H1 (cell line): ENCODE measurements at regions not wholly inside any gene's neighbourhood (a gene's known extent, or its start where the extent isn't known, plus 50 kb on each side); places are given as distances from the start of the nearest gene placed in this dataset.
"Not testable (repeated sequence)": the region's sequence is repeated elsewhere in the genome, so short reads cannot be mapped to it uniquely, and the experiment has no call there.

ENCODE experiments used
- CTCF ChIA-PET: fragments of 300-600 bp; sonication (Branson Sonifier 250); formaldehyde crosslinking; loops from one replicate; lab custom pipeline; 2021; ENCODE audit not compliant: partially characterized antibody; lab: Charles Lee
- POLR2A ChIA-PET: fragments of 300-600 bp; sonication (Branson Sonifier 250); formaldehyde crosslinking; loops from one replicate; lab custom pipeline; 2021; ENCODE audit warnings: inconsistent platforms; ENCODE audit not compliant: partially characterized antibody; lab: Charles Lee
- DNase-seq, 2 experiments: peaks; one replicate each; pipeline versions ENCODE4 v3.0.0 to v3.0.0-alpha.2; 2010 to 2022; ENCODE audit warnings: low spot score in 2 of 2, low read depth in 1 of 2, mixed read lengths in 1 of 2
- FAIRE-seq: peaks from 2 replicates; lab custom pipeline; 2011; peaks lifted over from hg19 to GRCh38; lab: Jason Lieb, UNC
- H2AFZ ChIP-seq: 2 replicates; pipeline ENCODE4 v1.8.1; 2012; ENCODE audit warnings: low read length, inconsistent platforms
- H2AK5ac ChIP-seq: 2 replicates; pipeline ENCODE4 v1.6.1; 2013; ENCODE audit warnings: low read depth, low read length
- H2BK120ac ChIP-seq: replicated peaks from 2 replicates; pipeline ENCODE3; 2013; ENCODE audit warnings: low read depth, low read length, inconsistent platforms
- H2BK12ac ChIP-seq: 2 replicates; pipeline ENCODE4 v1.6.1; 2013; ENCODE audit warnings: low read depth, low read length
- H2BK15ac ChIP-seq: 2 replicates; pipeline ENCODE4 v1.6.1; 2013; ENCODE audit warnings: low read length
- H2BK20ac ChIP-seq: 2 replicates; pipeline ENCODE4 v1.6.1; 2013; ENCODE audit warnings: low read length
- H2BK5ac ChIP-seq: 2 replicates; pipeline ENCODE4 v1.6.1; 2013; ENCODE audit warnings: low read depth, low read length
- H3K14ac ChIP-seq: 2 replicates; pipeline ENCODE4 v1.6.1; 2013; ENCODE audit warnings: inconsistent platforms; ENCODE audit not compliant: insufficient read length
- H3K18ac ChIP-seq: 2 replicates; pipeline ENCODE4 v1.6.1; 2013; ENCODE audit warnings: low read length; ENCODE audit errors: extremely low read depth
- H3K23ac ChIP-seq: 2 replicates; pipeline ENCODE4 v1.6.1; 2013; ENCODE audit warnings: inconsistent platforms; ENCODE audit not compliant: insufficient read length
- H3K23me2 ChIP-seq: 2 replicates; pipeline ENCODE4 v1.6.1; 2013; ENCODE audit warnings: low read depth, low read length
- H3K27ac ChIP-seq: 2 replicates; pipeline ENCODE4 v1.6.1; 2011; ENCODE audit warnings: low read depth, low read length, inconsistent platforms
- H3K27me3 ChIP-seq, 4 experiments: replicated peaks in 1 of 4; 1 replicate in 1 of 4; 2 replicates in 3 of 4; pipeline versions ENCODE4 v1.6.1 to v1.8.1; 2011 to 2013; ENCODE audit warnings: low read length in 3 of 4, mild to moderate bottlenecking in 3 of 4, inconsistent platforms in 2 of 4, mixed read lengths in 2 of 4, moderate library complexity in 1 of 4; ENCODE audit not compliant: control insufficient read depth in 3 of 4, insufficient read depth in 3 of 4; ENCODE audit errors: extremely low read depth in 1 of 4
- H3K36me3 ChIP-seq, 4 experiments: 2 replicates each; pipeline versions ENCODE4 v1.6.1 to v1.8.1; 2011 to 2013; ENCODE audit warnings: mild to moderate bottlenecking in 4 of 4, low read length in 3 of 4, moderate library complexity in 2 of 4, control low read depth in 1 of 4, inconsistent platforms in 1 of 4; ENCODE audit not compliant: insufficient read depth in 4 of 4, control insufficient read depth in 2 of 4
- H3K4ac ChIP-seq: replicated peaks from 2 replicates; pipeline ENCODE3; 2013; ENCODE audit warnings: low read length, low read depth, mixed read lengths, inconsistent platforms; ENCODE audit not compliant: insufficient read length
- H3K4me1 ChIP-seq, 4 experiments: replicated peaks in 1 of 4; 1 replicate in 1 of 4; 2 replicates in 3 of 4; pipeline versions ENCODE4 v1.6.1 to v1.8.1; 2011 to 2013; ENCODE audit warnings: low read length in 3 of 4, inconsistent platforms in 2 of 4, mixed read lengths in 1 of 4; ENCODE audit not compliant: insufficient read depth in 4 of 4, control insufficient read depth in 3 of 4
- H3K4me2 ChIP-seq, 2 experiments: 2 replicates each; pipeline versions ENCODE4 v1.6.1 to v1.8.1; 2011 to 2013; ENCODE audit warnings: low read depth in 2 of 2, low read length in 2 of 2, control low read depth in 1 of 2, inconsistent platforms in 1 of 2, mild to moderate bottlenecking in 1 of 2; ENCODE audit not compliant: insufficient read depth in 1 of 2
- H3K4me3 ChIP-seq, 4 experiments: fragments of 200-600, 300-600 bp in 1 of 4; sonication (generic), shearing (Covaris generic), sonication (Bioruptor Twin) in 1 of 4; 2 replicates each; pipeline versions ENCODE4 v1.5.1 to v1.8.1; 2011 to 2016; ENCODE audit warnings: low read length in 4 of 4, low read depth in 3 of 4, control low read depth in 2 of 4, inconsistent platforms in 2 of 4, mild to moderate bottlenecking in 2 of 4, mixed read lengths in 1 of 4, moderate library complexity in 1 of 4; ENCODE audit not compliant: insufficient read depth in 2 of 4; ENCODE audit errors: extremely low read depth in 1 of 4
- H3K56ac ChIP-seq: replicated peaks from 2 replicates; pipeline ENCODE3; 2013; ENCODE audit warnings: low read depth, mild to moderate bottlenecking, mixed read lengths, low read length, inconsistent platforms; ENCODE audit not compliant: insufficient read length
- H3K79me1 ChIP-seq: 2 replicates; pipeline ENCODE4 v1.6.1; 2013; ENCODE audit warnings: low read depth, low read length, control low read depth
- H3K79me2 ChIP-seq, 2 experiments: 2 replicates each; pipeline versions ENCODE4 v1.6.1 to v1.8.1; 2012 to 2013; ENCODE audit warnings: low read length in 2 of 2, mild to moderate bottlenecking in 2 of 2, inconsistent platforms in 1 of 2; ENCODE audit not compliant: insufficient read depth in 2 of 2, control insufficient read depth in 1 of 2
- H3K9ac ChIP-seq, 4 experiments: replicated peaks in 1 of 4; 1 replicate in 1 of 4; 2 replicates in 3 of 4; pipeline versions ENCODE4 v1.6.1 to v1.8.1; 2011 to 2013; ENCODE audit warnings: low read depth in 3 of 4, low read length in 3 of 4, control low read depth in 2 of 4, mild to moderate bottlenecking in 2 of 4, moderate library complexity in 2 of 4, inconsistent platforms in 1 of 4; ENCODE audit errors: extremely low read depth in 1 of 4
- H3K9me3 ChIP-seq, 2 experiments: 2 replicates each; pipeline versions ENCODE4 v1.6.1 to v1.8.1; 2012 to 2013; ENCODE audit warnings: mild to moderate bottlenecking in 2 of 2, moderate library complexity in 2 of 2, control low read depth in 1 of 2, inconsistent platforms in 1 of 2, low read depth in 1 of 2, low read length in 1 of 2, mixed read lengths in 1 of 2; ENCODE audit not compliant: insufficient read depth in 2 of 2
- H4K20me1 ChIP-seq, 2 experiments: replicated peaks in 1 of 2; 2 replicates each; pipeline versions ENCODE3 to v1.8.1; 2011 to 2013; ENCODE audit warnings: inconsistent platforms in 2 of 2, low read length in 2 of 2, mild to moderate bottlenecking in 1 of 2; ENCODE audit not compliant: insufficient read depth in 2 of 2, control insufficient read depth in 1 of 2
- H4K5ac ChIP-seq: 2 replicates; pipeline ENCODE4 v1.6.1; 2013; ENCODE audit warnings: low read length, low read depth, mixed read lengths, inconsistent platforms; ENCODE audit not compliant: insufficient read length
- H4K8ac ChIP-seq: 2 replicates; pipeline ENCODE4 v1.8.0; 2013; ENCODE audit warnings: mild to moderate bottlenecking, moderate library complexity, low read length, inconsistent platforms; ENCODE audit not compliant: insufficient read depth; ENCODE audit errors: extremely low read depth
- H4K91ac ChIP-seq: replicated peaks from 2 replicates; pipeline ENCODE3; 2013; ENCODE audit warnings: low read length, mixed read lengths, inconsistent platforms; ENCODE audit not compliant: insufficient read length
- WGBS, 2 experiments: shearing (Covaris generic) in 1 of 2; methylation state at CpG; one replicate each; pipeline versions ENCODE4 v1.1.6 to v1.1.7; 2013 to 2015; ENCODE audit warnings: low lambda C conversion rate in 2 of 2, mixed read lengths in 2 of 2, inconsistent platforms in 1 of 2, low coverage in 1 of 2, missing lambda C conversion rate in 1 of 2; ENCODE audit not compliant: insufficient replicate concordance in 2 of 2, insufficient coverage in 1 of 2, insufficient read length in 1 of 2; ENCODE audit errors: extremely low coverage in 1 of 2, missing lambda C conversion rate in 1 of 2; 5-methylcytosine and 5-hydroxymethylcytosine counted together

DNA sequence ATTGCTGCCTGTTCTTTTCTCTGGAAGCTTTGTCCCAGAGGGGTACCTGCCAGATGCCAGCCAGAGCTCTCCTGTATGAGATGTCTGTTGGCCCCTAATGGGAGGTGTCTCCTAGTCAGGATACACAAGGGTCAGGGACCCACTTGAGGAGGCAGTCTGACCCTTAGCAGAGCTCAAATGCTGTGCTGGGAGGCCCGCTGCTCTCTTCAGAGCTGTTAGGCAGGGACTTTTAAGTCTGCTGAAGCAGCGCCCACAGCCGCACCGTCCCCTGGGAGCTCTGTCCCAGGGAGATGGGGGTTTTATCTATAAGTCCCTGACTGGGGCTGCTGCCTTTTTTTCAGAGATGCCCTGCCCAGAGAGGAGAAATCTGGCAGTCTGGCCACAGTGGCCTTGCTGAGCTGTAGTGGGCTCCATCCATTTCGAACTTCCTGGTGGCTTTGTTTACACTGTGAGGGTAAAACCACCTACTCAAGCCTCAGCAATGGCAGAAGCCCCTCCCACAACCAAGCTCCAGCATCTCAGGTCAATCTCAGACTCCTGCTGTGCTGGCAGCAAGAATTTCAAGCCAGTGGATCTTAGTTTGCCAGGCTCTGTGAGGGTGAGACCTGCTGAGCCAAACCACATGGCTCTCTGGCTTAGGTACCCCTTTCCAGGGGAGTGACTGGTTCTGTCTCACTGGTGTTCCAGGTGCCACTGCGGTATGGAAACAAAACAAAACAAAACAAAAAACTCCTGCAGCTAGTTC is 134.4 kb upstream of the KCTD3 start:
- H2BK15ac ChIP-seq, H3K23me2 ChIP-seq, H2BK20ac ChIP-seq, H4K8ac ChIP-seq, H3K4me1 ChIP-seq, H4K5ac ChIP-seq, H4K91ac ChIP-seq, FAIRE-seq, H3K23ac ChIP-seq, H3K27me3 ChIP-seq, H3K9me3 ChIP-seq, H3K56ac ChIP-seq, H3K79me1 ChIP-seq, DNase-seq, H2BK12ac ChIP-seq, H3K4me3 ChIP-seq, H3K79me2 ChIP-seq, H4K20me1 ChIP-seq, H3K36me3 ChIP-seq, H2BK120ac ChIP-seq, H2AK5ac ChIP-seq, H3K18ac ChIP-seq, H3K27ac ChIP-seq, POLR2A ChIA-PET, H3K4me2 ChIP-seq, H3K4ac ChIP-seq, H3K14ac ChIP-seq, H3K9ac ChIP-seq: not testable (repeated sequence)
- Histone ChIP-seq H2AFZ (peak overlapping the region; percentile 99), H2BK5ac (0 out of 2 replicates have a peak overlapping the region, but pooled peaks have one; percentile 47)
- 92% methylated on average over 6 of the region's 6 CpGs; no CpG with 5 or more reads in 1 of the 2 experiments for WGBS, 2 experiments
- CTCF ChIA-PET = interaction anchor here (0.7 to 0.9 kb wide), 3 partner anchors 11 to 165 kb away, joined by 3 to 5 read pairs (median 3); no protein-coding TSS in a partner anchor
